Prostate gland (tissue), 2 donors: ENCODE measurements at regions not wholly inside any gene's neighbourhood (a gene's known extent, or its start where the extent isn't known, plus 50 kb on each side); places are given as distances from the start of the nearest gene placed in this dataset.
"Not testable (repeated sequence)": the region's sequence is repeated elsewhere in the genome, so short reads cannot be mapped to it uniquely, and the experiment has no call there.

Experiments
- DNase-seq: peaks from one replicate; pipeline ENCODE4 v3.0.0-alpha.2; 2019; ENCODE audit warnings: low spot score
- H3K27ac ChIP-seq, 2 donors: fragments of 200-600 bp; sonication (generic); 2 replicates each; pipeline ENCODE4 v1.5.1; 2017 to 2019
- H3K27me3 ChIP-seq: fragments of 200-600 bp; sonication (generic); replicated peaks from 2 replicates; pipeline ENCODE4 v1.5.1; 2019; ENCODE audit not compliant: insufficient read depth
- H3K36me3 ChIP-seq, 2 donors: fragments of 200-600 bp; sonication (generic); 1 replicate in 1 of 2; 2 replicates in 1 of 2; pipeline versions ENCODE4 v1.5.1 to v1.8.1; 2017 to 2019
- H3K4me1 ChIP-seq: fragments of 200-600 bp; sonication (generic); replicated peaks from 2 replicates; pipeline ENCODE4 v1.5.1; 2019
- H3K4me3 ChIP-seq, 2 donors: fragments of 200-600 bp; sonication (generic); 2 replicates each; pipeline ENCODE4 v1.5.1; 2017 to 2019
- H3K9me3 ChIP-seq: fragments of 200-600 bp; sonication (generic); 2 replicates; pipeline ENCODE4 v1.5.1; 2017
- POLR2A ChIP-seq: fragments of 450-650 bp; IDR thresholded peaks from one replicate; pipeline ENCODE4 v1.6.1; 2016; ENCODE audit warnings: antibody characterized with exemption, mild to moderate bottlenecking
- POLR2AphosphoS5 ChIP-seq: sonication (generic); formaldehyde crosslinking; IDR thresholded peaks from one replicate; pipeline ENCODE4 v1.6.1; 2017; ENCODE audit warnings: antibody characterized with exemption
- WGBS: methylation state at CpG from one replicate; pipeline ENCODE4 v1.1.5; 2018; 5-methylcytosine and 5-hydroxymethylcytosine counted together
- intact Hi-C: fragments of 100-400 bp; cut with DNase I; formaldehyde crosslinking; loops from one replicate; pipeline ENCODE4 v1.14.2; 2022
- TF ChIP-seq, protein P1 (sequence below), 4 experiments: fragments of 200-600 bp in 2 of 4; fragments of 450-650 bp in 2 of 4; sonication (generic) in 2 of 4; IDR thresholded peaks; 1 replicate in 3 of 4; 2 replicates in 1 of 4; pipeline ENCODE4 v1.5.1; 2016 to 2019; ENCODE audit warnings: antibody characterized with exemption in 4 of 4, mild to moderate bottlenecking in 2 of 4, moderate library complexity in 2 of 4

DNA sequence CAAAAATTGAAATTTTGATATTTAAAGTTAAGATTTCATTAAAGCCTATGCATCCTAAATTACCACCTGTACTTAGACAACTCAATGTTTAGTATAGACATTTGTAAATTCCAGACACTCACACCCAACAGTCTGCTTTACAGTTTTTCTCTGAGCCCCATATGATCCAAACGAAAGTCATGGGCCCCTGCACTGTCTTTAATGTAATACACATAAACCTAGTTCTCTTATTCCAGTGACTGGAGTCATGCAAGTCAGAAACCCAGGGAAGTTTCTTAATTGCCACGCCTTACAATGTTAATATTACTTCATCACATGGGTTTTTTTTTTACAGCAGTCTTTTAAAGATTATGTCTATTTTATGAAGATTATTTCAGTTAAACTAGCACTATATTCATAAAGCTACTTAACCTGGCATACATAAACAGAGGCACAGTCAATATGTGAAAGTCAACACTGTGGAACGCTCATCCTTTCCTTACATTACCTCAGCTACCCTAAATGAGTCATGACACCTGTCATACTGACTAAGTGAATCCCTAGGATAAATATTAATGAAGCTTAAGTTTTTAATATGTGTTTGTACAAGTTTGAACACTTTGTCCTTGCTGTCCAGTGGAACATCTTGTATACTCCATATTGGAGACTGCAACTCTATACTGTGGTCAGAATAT is 67.7 kb upstream of the H2AZ1 start:
- Histone ChIP-seq H3K4me3 (no peak overlapping the region), H3K27ac (no peak overlapping the region), H3K9me3 (no peaks in the 10 kb centered on the region), H3K36me3 (no peaks in the 10 kb centered on the region), H3K4me1 (no peaks in the 10 kb centered on the region), H3K27me3 (no peaks in the 10 kb centered on the region)
- no peak for DNase-seq
- intact Hi-C loops: no loop called here
- peak; percentile 39 for TF ChIP-seq POLR2AphosphoS5
- no peak for TF ChIP-seq POLR2A
- TF ChIP-seq, protein P1, sequence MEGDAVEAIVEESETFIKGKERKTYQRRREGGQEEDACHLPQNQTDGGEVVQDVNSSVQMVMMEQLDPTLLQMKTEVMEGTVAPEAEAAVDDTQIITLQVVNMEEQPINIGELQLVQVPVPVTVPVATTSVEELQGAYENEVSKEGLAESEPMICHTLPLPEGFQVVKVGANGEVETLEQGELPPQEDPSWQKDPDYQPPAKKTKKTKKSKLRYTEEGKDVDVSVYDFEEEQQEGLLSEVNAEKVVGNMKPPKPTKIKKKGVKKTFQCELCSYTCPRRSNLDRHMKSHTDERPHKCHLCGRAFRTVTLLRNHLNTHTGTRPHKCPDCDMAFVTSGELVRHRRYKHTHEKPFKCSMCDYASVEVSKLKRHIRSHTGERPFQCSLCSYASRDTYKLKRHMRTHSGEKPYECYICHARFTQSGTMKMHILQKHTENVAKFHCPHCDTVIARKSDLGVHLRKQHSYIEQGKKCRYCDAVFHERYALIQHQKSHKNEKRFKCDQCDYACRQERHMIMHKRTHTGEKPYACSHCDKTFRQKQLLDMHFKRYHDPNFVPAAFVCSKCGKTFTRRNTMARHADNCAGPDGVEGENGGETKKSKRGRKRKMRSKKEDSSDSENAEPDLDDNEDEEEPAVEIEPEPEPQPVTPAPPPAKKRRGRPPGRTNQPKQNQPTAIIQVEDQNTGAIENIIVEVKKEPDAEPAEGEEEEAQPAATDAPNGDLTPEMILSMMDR (IDR thresholded peaks at IDR 0.05): no peak
- WGBS: 64% methylated on average over 3 of the region's 3 CpGs

DNA sequence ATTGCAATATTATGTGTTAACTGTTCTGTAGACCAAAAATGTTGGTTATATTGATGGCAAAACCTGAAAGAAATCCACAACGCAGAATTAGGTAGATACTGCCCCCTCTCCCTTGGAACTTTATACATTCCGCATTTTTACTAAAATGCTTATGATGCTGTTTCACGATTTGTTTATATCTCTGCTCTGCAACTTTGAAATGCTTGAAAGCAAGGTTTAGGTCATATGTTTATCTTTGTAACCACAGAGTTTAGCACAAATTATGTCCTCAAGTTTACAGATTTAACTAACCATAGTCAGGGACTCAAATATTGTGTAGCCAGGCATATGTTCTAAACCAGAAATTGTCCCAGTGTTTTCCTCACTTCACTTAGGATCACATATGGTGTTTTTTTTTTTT is 66.1 kb upstream of the H2AZ1 start:
- Histone ChIP-seq H3K4me1 (no peaks in the 10 kb centered on the region), H3K27me3 (no peaks in the 10 kb centered on the region), H3K9me3 (no peaks in the 10 kb centered on the region), H3K36me3 (no peaks in the 10 kb centered on the region), H3K4me3 (no peak overlapping the region), H3K27ac (no peak overlapping the region)
- TF ChIP-seq POLR2AphosphoS5 (no peak), POLR2A (no peak)
- TF ChIP-seq, protein P1 (IDR thresholded peaks at IDR 0.05): no peak
- intact Hi-C loops: no loop called here
- WGBS: 73% methylated on average over 3 of the region's 3 CpGs
- no peak for DNase-seq

DNA sequence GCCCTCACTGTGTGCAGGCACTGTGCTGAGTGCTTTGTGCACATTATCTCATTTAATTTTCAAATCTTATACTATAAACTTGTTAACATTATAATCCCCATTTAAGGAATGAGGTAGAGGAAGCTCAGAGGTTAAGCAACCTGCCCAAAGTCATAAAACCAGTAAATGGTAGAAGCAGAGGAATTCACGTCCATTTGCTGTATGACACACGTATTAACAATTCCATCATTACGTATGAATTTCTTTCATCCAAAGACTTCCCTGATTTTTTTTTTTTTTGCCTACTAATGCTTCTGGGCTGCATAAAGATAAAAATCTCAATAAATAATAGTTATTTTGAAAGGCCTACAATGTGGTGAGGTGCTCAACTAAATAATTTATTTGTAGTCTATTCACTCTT is 64.5 kb upstream of the H2AZ1 start:
- H3K27me3 ChIP-seq: no peaks in the 10 kb centered on the region
- H3K36me3 ChIP-seq: no peaks in the 10 kb centered on the region
- TF ChIP-seq, protein P1 (IDR thresholded peaks at IDR 0.05): no peak
- no peak for TF ChIP-seq POLR2A
- TF ChIP-seq POLR2AphosphoS5: no peak
- intact Hi-C loops: no loop called here
- DNase-seq: no peak
- no peaks in the 10 kb centered on the region for H3K9me3 ChIP-seq
- H3K4me3 ChIP-seq: no peak overlapping the region
- H3K4me1 ChIP-seq: no peaks in the 10 kb centered on the region
- H3K27ac ChIP-seq: no peak overlapping the region
- WGBS: 73% methylated on average over 3 of the region's 3 CpGs

DNA sequence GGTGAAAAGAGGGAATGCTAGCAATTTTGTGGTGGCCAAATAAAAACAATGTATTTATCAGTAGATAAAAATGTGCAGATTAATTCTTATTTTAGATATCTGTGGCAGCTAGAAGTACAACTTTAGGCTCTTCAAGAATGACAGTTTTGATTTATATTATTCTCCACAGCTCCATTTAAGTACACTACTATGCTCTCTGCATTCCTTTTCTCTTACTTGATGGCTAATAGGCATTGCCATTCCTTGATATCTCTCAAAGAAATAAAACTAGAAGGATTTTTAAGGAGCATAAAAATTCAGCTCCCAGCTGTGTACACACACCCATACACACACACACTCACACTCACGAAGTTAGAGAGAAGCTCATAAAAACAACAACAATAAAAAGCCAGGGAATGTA is 59.4 kb upstream of the H2AZ1 start:
- intact Hi-C loops: no loop called here
- 26% methylated on average over 1 of the region's 1 CpG for WGBS
- Histone ChIP-seq H3K4me1 (no peaks in the 10 kb centered on the region), H3K27ac (no peak overlapping the region), H3K36me3 (no peaks in the 10 kb centered on the region), H3K27me3 (no peaks in the 10 kb centered on the region), H3K9me3 (no peaks in the 10 kb centered on the region), H3K4me3 (no peak overlapping the region)
- DNase-seq: no peak
- no peak for TF ChIP-seq POLR2A
- no peak for TF ChIP-seq POLR2AphosphoS5
- TF ChIP-seq, protein P1 (IDR thresholded peaks at IDR 0.05): no peak

DNA sequence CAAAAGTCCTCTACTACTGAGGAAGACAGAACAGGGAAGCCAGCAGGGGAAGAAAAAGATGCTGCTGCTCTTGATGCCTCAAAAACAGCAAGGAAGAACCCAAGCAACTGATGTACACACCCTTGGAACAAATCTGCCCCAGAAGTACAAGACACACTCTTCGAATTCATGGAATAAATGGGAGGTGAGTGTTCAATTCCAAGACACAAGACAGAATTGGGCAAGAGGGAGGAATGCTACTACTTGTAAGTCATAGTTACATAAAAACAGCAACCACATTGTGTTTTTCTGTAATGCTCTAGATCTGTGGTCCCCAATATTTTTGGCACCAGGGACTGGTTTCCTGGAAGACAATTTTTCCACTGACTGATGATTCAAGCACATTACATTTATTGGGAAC is 58.0 kb upstream of the H2AZ1 start:
- Histone ChIP-seq H3K36me3 (no peaks in the 10 kb centered on the region), H3K4me1 (no peaks in the 10 kb centered on the region), H3K9me3 (no peaks in the 10 kb centered on the region), H3K27ac (no peak overlapping the region), H3K27me3 (no peaks in the 10 kb centered on the region), H3K4me3 (no peak overlapping the region)
- TF ChIP-seq POLR2A: no peak
- no peak for TF ChIP-seq POLR2AphosphoS5
- TF ChIP-seq, protein P1 (IDR thresholded peaks at IDR 0.05): no peak
- 79% methylated on average over 1 of the region's 1 CpG for WGBS
- DNase-seq: no peak
- intact Hi-C loops: no loop called here

DNA sequence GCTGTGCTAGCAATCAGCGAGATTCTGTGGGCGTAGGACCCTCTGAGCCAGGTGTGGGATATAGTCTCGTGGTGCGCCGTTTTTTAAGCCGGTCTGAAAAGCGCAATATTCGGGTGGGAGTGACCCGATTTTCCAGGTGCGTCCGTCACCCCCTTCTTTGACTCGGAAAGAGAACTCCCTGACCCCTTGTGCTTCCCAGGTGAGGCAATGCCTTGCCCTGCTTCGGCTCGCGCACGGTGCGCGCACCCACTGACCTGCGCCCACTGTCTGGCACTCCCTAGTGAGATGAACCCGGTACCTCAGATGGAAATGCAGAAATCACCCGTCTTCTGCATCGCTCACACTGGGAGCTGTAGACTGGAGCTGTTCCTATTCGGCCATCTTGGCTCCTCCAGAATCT is 56.1 kb upstream of the H2AZ1 start:
- intact Hi-C loops, DNase-seq, H3K4me1 ChIP-seq, H3K4me3 ChIP-seq, H3K36me3 ChIP-seq, H3K27ac ChIP-seq, H3K27me3 ChIP-seq, H3K9me3 ChIP-seq: not testable (repeated sequence)
- WGBS: 99% methylated on average over 15 of the region's 23 CpGs
